Dendritic cell treated with granulocyte-macrophage colony-stimulating factor and Interleukin-4, amounts not matched to agents 40 ng/mL and 50 ng/mL, for 4 days (primary cell): ENCODE measurements at regions not wholly inside any gene's neighbourhood (a gene's known extent, or its start where the extent isn't known, plus 50 kb on each side); places are given as distances from the start of the nearest gene placed in this dataset.

Source experiments
- H3K27ac Mint-ChIP-seq: one replicate; pipeline ENCODE4 v1.8.0; 2022; ENCODE audit warnings: mild to moderate bottlenecking, mixed read lengths
- H3K27me3 Mint-ChIP-seq: one replicate; pipeline ENCODE4 v1.8.0; 2022; ENCODE audit warnings: mild to moderate bottlenecking, mixed read lengths
- H3K36me3 Mint-ChIP-seq: one replicate; pipeline ENCODE4 v1.8.0; 2022; ENCODE audit warnings: low read depth, mixed read lengths
- H3K4me1 Mint-ChIP-seq: one replicate; pipeline ENCODE4 v1.8.0; 2022; ENCODE audit warnings: low read depth, mixed read lengths
- H3K4me3 Mint-ChIP-seq: one replicate; pipeline ENCODE4 v1.8.0; 2022; ENCODE audit warnings: mild to moderate bottlenecking, moderate library complexity, mixed read lengths
- H3K9me3 Mint-ChIP-seq: one replicate; pipeline ENCODE4 v1.8.0; 2022; ENCODE audit warnings: mixed read lengths
- intact Hi-C: fragments of 100-400 bp; cut with micrococcal nuclease; formaldehyde crosslinking; loops from one replicate; pipeline ENCODE4 v1.15.0; 2022

- Mint-ChIP-seq H3K4me3 (no peak overlapping the region), H3K9me3 (peaks cover 35% of the 10 kb centered on the region), H3K4me1 (no peaks in the 10 kb centered on the region), H3K36me3 (no peaks in the 10 kb centered on the region), H3K27ac (no peak overlapping the region), H3K27me3 (no peaks in the 10 kb centered on the region)
- intact Hi-C loops, result no loop called here
Observed at GRCh38 chr5:145350513-145350912, 484.6 kb downstream of the PRELID2 start.

GRCh38 chr5:145347026-145347616 lies 488.0 kb downstream of the PRELID2 start:
- Mint-ChIP-seq H3K27me3 (no peaks in the 10 kb centered on the region), H3K4me3 (no peak overlapping the region), H3K9me3 (peaks cover 20% of the 10 kb centered on the region), H3K36me3 (no peaks in the 10 kb centered on the region), H3K27ac (no peak overlapping the region), H3K4me1 (no peaks in the 10 kb centered on the region)
- intact Hi-C loops, result no loop called here

GRCh38 chr5:145345511-145346287 lies 489.4 kb downstream of the PRELID2 start:
- H3K27ac Mint-ChIP-seq, result no peak overlapping the region
- H3K9me3 Mint-ChIP-seq, result peaks cover 16% of the 10 kb centered on the region
- H3K36me3 Mint-ChIP-seq, result no peaks in the 10 kb centered on the region
- no peaks in the 10 kb centered on the region for H3K4me1 Mint-ChIP-seq
- H3K27me3 Mint-ChIP-seq, result no peaks in the 10 kb centered on the region
- intact Hi-C loops, result no loop called here
- H3K4me3 Mint-ChIP-seq, result no peak overlapping the region

DNA sequence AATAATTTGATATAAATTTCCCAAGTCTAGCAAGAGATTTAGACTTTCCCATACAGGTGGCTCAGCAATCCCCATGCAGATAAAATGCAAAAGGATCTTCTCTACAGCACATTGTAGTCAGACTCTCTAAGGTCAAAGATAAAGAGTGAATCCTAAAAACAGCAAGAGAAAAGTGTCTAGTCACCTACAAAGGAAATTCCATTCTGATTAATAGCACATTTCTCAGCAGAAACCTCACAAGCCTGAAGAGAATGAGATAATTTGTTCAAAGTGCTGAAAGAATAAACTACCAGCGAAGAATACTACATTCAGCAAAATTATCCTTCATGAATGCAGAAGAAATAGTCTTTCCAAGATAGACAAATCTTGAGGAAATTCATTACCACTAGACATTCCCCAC lies 493.3 kb downstream of the PRELID2 start:
- intact Hi-C loops, result no loop called here
- H3K27ac Mint-ChIP-seq, result no peak overlapping the region
- H3K36me3 Mint-ChIP-seq, result no peaks in the 10 kb centered on the region
- no peak overlapping the region for H3K4me3 Mint-ChIP-seq
- H3K9me3 Mint-ChIP-seq, result peaks cover 34% of the 10 kb centered on the region
- H3K4me1 Mint-ChIP-seq, result no peaks in the 10 kb centered on the region
- H3K27me3 Mint-ChIP-seq, result no peaks in the 10 kb centered on the region

GRCh38 chr5:145340099-145340498 lies 495.0 kb downstream of the PRELID2 start:
- Mint-ChIP-seq H3K36me3 (no peaks in the 10 kb centered on the region), H3K27ac (no peak overlapping the region), H3K9me3 (peaks cover 42% of the 10 kb centered on the region), H3K4me1 (no peaks in the 10 kb centered on the region), H3K27me3 (no peaks in the 10 kb centered on the region), H3K4me3 (no peak overlapping the region)
- intact Hi-C loops, result no loop called here

DNA sequence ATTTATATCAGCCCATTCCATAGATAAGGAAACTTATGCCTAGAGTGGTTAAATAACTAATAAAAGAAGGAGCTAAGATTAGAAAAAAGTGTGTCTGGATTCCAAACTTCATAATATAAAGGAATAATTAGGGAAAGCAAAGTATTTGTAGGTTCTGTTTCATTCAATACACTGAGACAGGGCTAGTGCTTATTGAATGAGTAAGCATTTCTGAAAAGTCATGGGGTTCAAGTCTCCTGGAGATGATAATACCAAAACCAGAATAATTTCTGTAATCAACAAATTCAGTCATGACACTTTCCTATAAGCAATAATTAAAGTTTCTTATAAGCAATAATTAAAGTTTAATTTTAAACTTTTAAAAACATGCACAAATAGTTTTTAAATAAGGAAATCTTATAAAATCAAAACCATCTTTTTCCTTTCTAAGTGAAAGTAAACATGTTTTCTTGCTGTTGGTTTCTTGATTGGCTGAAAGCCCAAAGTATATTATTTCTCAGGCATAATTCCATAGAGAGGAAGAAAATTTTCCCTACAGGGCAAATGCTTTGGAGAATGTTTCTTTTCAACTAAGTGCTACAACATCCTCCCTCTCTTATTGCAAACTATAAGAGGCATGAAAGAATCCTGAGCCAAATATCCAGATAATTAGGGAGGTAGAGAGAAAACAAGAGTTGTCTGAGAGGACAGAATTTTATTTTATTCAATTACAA lies 510.2 kb downstream of the PRELID2 start:
- Mint-ChIP-seq H3K27me3 (no peaks in the 10 kb centered on the region), H3K36me3 (no peaks in the 10 kb centered on the region), H3K9me3 (peaks cover 10% of the 10 kb centered on the region), H3K4me1 (no peaks in the 10 kb centered on the region), H3K27ac (no peak overlapping the region), H3K4me3 (no peak overlapping the region)
- intact Hi-C loops, result no loop called here

GRCh38 chr5:145324101-145324500 lies 511.0 kb downstream of the PRELID2 start:
- Mint-ChIP-seq H3K9me3 (peaks cover 2% of the 10 kb centered on the region), H3K36me3 (no peaks in the 10 kb centered on the region), H3K27me3 (no peaks in the 10 kb centered on the region), H3K4me3 (no peak overlapping the region), H3K27ac (no peak overlapping the region), H3K4me1 (no peaks in the 10 kb centered on the region)
- intact Hi-C loops, result no loop called here

DNA sequence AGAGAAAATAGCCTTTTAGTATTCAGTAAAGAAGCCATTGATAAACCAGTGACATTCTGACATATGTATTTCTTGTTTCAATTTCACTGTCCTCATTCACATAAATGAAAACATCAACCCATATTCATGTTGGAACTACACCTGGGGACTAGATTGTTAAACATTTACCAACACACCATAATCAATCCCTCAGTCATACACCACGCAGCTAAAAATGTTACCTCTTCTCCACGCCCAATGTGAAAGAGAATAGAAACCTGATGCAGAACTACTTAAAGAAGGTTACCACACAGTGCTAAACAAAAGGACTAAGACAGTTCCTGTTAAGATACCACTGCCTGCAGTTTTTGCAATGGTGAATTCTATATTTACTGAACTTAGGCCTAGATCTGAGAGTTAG lies 518.9 kb downstream of the PRELID2 start:
- H3K4me3 Mint-ChIP-seq, result no peak overlapping the region
- no peak overlapping the region for H3K27ac Mint-ChIP-seq
- no peaks in the 10 kb centered on the region for H3K4me1 Mint-ChIP-seq
- no peaks in the 10 kb centered on the region for H3K36me3 Mint-ChIP-seq
- H3K9me3 Mint-ChIP-seq, result peaks cover 25% of the 10 kb centered on the region
- no peaks in the 10 kb centered on the region for H3K27me3 Mint-ChIP-seq
- intact Hi-C loops, result no loop called here

- Mint-ChIP-seq H3K27ac (no peak overlapping the region), H3K27me3 (no peaks in the 10 kb centered on the region), H3K36me3 (no peaks in the 10 kb centered on the region), H3K4me1 (no peaks in the 10 kb centered on the region), H3K4me3 (no peak overlapping the region), H3K9me3 (peaks cover 8% of the 10 kb centered on the region)
- intact Hi-C loops, result no loop called here
Observed at GRCh38 chr5:145307866-145308382, 527.2 kb downstream of the PRELID2 start.

GRCh38 chr5:145295236-145295835 lies 539.8 kb downstream of the PRELID2 start:
- Mint-ChIP-seq H3K4me3 (no peak overlapping the region), H3K36me3 (no peaks in the 10 kb centered on the region), H3K9me3 (peaks cover 7% of the 10 kb centered on the region), H3K4me1 (no peaks in the 10 kb centered on the region), H3K27ac (no peak overlapping the region), H3K27me3 (no peaks in the 10 kb centered on the region)
- intact Hi-C loops, result no loop called here

DNA sequence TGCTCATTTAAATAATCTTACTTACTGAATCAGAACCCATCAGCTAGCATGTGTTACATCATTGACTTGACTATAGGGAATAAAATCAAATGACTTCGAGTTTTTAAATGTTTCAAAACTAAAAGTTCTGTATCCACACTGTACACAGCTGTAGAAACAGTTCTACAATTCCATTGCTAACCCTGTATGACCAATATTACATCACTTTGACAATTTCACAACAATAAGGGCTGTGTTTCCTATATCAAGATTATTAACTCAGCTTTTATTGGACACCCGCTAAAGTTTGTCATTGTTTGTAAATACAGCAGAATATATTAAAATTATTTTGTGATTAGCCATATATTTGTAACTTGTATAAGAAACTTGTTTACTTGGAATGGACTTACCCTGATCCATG lies 540.8 kb downstream of the PRELID2 start:
- H3K4me1 Mint-ChIP-seq, result no peaks in the 10 kb centered on the region
- H3K27me3 Mint-ChIP-seq, result no peaks in the 10 kb centered on the region
- H3K36me3 Mint-ChIP-seq, result no peaks in the 10 kb centered on the region
- intact Hi-C loops, result no loop called here
- H3K27ac Mint-ChIP-seq, result no peak overlapping the region
- peaks cover 3% of the 10 kb centered on the region for H3K9me3 Mint-ChIP-seq
- no peak overlapping the region for H3K4me3 Mint-ChIP-seq

- H3K27me3 Mint-ChIP-seq, result no peaks in the 10 kb centered on the region
- intact Hi-C loops, result no loop called here
- H3K36me3 Mint-ChIP-seq, result no peaks in the 10 kb centered on the region
Observed at GRCh38 chr5:145293716-145294115, 541.4 kb downstream of the PRELID2 start.

DNA sequence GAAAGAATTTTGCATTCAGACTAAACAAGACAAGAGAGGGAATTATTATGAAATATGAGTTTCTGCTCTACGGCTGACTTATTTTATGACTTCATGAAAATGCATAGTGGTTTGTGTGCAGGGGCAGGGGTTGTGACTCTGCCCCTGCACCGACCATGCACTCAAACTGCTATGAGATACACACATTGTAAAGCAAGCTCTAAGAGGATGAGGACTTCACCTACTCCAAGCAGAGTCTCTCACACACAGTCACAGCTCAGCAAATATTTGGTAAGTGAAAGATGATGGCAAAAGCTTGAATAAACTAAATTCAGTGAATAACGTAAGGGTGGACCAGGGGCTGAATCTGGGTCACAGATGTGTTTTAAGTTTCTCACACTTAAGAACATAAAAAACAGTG lies 542.9 kb downstream of the PRELID2 start:
- Mint-ChIP-seq H3K36me3 (no peaks in the 10 kb centered on the region), H3K27me3 (no peaks in the 10 kb centered on the region), H3K27ac (no peak overlapping the region), H3K4me1 (no peaks in the 10 kb centered on the region), H3K4me3 (no peak overlapping the region), H3K9me3 (no peaks in the 10 kb centered on the region)
- intact Hi-C loops, result no loop called here

More at GRCh38 chr5:145293716-145294115, 541.4 kb downstream of the PRELID2 start:
- Mint-ChIP-seq H3K27ac (no peak overlapping the region), H3K4me3 (no peak overlapping the region), H3K4me1 (no peaks in the 10 kb centered on the region), H3K9me3 (no peaks in the 10 kb centered on the region)
